ENCODE measurements at regions not wholly inside any gene's neighbourhood (a gene's known extent, or its start where the extent isn't known, plus 50 kb on each side); places are given as distances from the start of the nearest gene placed in this dataset.

DNA sequence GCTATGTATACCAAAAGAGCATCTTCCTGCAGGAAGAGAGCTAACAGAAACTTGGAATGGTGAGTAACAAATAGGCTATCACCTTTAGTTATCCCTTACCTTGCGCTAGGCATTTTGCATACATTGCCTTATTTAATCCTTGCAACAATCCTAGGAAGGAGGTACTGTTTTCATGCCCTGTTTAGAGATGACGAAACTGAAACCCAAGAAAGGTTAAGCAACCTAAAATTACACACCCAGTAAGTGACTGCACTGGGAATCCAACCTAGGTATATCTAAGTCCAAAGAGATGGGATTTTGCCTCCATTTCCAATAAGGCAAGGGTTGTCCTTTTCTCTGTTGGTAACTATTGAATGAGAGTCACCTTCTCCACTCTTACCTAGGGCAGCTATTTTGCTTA lies 144.5 kb downstream of the TM2D1 start:
- ATAC-seq (no peak), DNase-seq (no peak)
- Histone ChIP-seq H3K27me3 (ENCODE audit: control insufficient read depth, insufficient read depth) (no peaks in the 10 kb centered on the region), H3K27ac (ENCODE audit: low read length) (no peak overlapping the region), H3K4me1 (ENCODE audit: control insufficient read depth, insufficient read depth, low read length) (no peaks in the 10 kb centered on the region), H3K4me3 (ENCODE audit: low read length) (no peak overlapping the region), H3K9me3 (ENCODE audit: control insufficient read depth, low read length) (no peaks in the 10 kb centered on the region)
- WGBS, result 93% methylated on average over 2 of the region's 2 CpGs
- intact Hi-C loops (cut with DNase I), result no loop called here

DNA sequence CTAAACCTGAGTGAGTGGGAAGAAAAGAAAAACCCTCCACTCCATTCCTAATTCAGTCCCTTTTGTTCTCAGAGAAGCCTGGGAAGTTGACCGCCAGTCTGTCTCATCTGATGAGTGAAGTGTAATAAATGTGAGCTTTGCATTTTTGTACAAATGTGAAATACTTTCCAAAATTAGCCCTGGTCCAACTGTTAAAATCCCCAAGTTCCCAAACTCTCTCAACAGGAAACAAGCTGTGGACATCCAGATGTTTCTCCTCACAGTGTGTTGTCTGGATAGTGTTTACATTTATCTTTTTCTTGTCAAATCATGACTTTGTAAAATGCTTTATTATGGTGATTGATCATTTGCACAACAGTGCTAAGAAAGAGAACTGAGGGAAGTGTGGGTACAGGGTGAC lies 145.1 kb downstream of the TM2D1 start:
- no peak for DNase-seq
- Histone ChIP-seq H3K27me3 (ENCODE audit: control insufficient read depth, insufficient read depth) (no peaks in the 10 kb centered on the region), H3K4me3 (ENCODE audit: low read length) (no peak overlapping the region), H3K27ac (ENCODE audit: low read length) (no peak overlapping the region), H3K9me3 (ENCODE audit: control insufficient read depth, low read length) (no peaks in the 10 kb centered on the region), H3K4me1 (ENCODE audit: control insufficient read depth, insufficient read depth, low read length) (no peaks in the 10 kb centered on the region)
- 78% methylated on average over 1 of the region's 1 CpG for WGBS
- intact Hi-C loops (cut with DNase I), result no loop called here
- peak in 1 of 2 donors; percentile 22 for ATAC-seq

- no peaks in the 10 kb centered on the region for H3K4me1 ChIP-seq (ENCODE audit: control insufficient read depth, insufficient read depth, low read length)
- 81% methylated on average over 3 of the region's 3 CpGs for WGBS
- H3K4me3 ChIP-seq (ENCODE audit: low read length), result no peak overlapping the region
- H3K27me3 ChIP-seq (ENCODE audit: control insufficient read depth, insufficient read depth), result no peaks in the 10 kb centered on the region
- no peak for DNase-seq
- no peaks in the 10 kb centered on the region for H3K9me3 ChIP-seq (ENCODE audit: control insufficient read depth, low read length)
- ATAC-seq, result no peak
- intact Hi-C loops (cut with DNase I), result no loop called here
- no peak overlapping the region for H3K27ac ChIP-seq (ENCODE audit: low read length)
Observed at GRCh38 chr1:61572046-61572445, 152.9 kb downstream of the TM2D1 start.

GRCh38 chr1:61570191-61570590 lies 154.8 kb downstream of the TM2D1 start:
- no peak for ATAC-seq
- no peaks in the 10 kb centered on the region for H3K4me1 ChIP-seq (ENCODE audit: control insufficient read depth, insufficient read depth, low read length)
- 92% methylated on average over 1 of the region's 1 CpG for WGBS
- no peaks in the 10 kb centered on the region for H3K27me3 ChIP-seq (ENCODE audit: control insufficient read depth, insufficient read depth)
- intact Hi-C loops (cut with DNase I), result no loop called here
- no peak overlapping the region for H3K27ac ChIP-seq (ENCODE audit: low read length)
- no peak for DNase-seq
- H3K9me3 ChIP-seq (ENCODE audit: control insufficient read depth, low read length), result peaks cover 6% of the 10 kb centered on the region
- H3K4me3 ChIP-seq (ENCODE audit: low read length), result no peak overlapping the region

DNA sequence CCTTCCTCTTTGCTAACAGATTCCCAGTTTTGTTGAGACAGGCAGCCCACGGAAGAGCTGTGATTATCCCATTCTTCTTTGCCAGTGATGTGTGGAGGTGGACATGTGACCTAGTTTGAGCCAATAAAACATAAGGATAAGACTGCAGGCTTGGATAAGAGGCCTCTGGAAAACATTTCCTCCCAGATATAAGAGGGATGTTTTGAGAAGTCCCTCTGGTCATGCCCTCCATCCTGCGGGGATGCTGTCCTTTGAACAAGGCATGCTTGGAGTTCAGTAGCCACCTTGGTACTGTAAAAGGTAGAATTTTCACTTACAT lies 155.7 kb downstream of the TM2D1 start:
- peaks cover 6% of the 10 kb centered on the region for H3K9me3 ChIP-seq (ENCODE audit: control insufficient read depth, low read length)
- H3K27ac ChIP-seq (ENCODE audit: low read length), result no peak overlapping the region
- H3K4me3 ChIP-seq (ENCODE audit: low read length), result no peak overlapping the region
- H3K27me3 ChIP-seq (ENCODE audit: control insufficient read depth, insufficient read depth), result no peaks in the 10 kb centered on the region
- WGBS, result 52% methylated on average over 2 of the region's 2 CpGs
- ATAC-seq, result peak; percentile 36 to 43
- DNase-seq, result no peak
- intact Hi-C loops (cut with DNase I), result no loop called here
- no peaks in the 10 kb centered on the region for H3K4me1 ChIP-seq (ENCODE audit: control insufficient read depth, insufficient read depth, low read length)

DNA sequence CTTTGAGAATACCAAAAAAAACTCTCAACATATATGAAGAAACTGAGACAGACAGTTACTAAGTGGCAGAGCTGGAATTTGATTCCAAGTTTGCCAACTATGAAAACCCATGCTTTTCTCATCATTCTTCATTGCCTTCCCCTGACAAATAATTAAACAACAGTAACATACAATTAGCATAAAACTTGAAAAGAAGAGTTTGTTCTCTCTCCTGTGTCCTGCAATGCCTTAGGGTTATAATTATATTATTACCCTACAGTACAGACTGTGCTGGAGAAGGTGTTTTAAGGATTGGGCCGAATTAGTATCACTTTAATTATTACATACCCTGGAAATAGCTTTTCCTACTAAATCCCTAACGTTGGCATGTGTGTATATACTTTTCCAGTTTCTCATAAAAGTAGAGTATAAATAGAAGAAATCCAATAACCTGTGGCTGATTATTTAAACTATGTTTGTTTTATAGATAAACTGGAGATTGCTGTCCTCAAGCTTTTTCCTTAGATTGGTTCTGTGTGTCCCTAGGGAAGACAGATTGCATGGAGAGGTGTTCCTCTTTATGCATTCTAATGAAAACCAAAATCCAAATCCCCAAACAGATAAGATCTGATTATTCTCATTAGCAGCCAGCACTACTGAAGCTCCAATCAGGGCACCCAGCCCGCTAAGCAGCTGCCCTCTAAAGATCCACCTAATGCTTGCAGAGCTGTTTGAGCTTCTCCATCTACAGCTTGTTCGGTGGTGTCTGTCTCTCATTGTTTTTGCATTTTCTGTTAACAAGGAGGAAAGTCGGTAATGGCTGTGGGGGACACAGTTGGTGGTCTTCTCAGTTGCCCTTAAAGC lies 156.3 kb downstream of the TM2D1 start:
- Histone ChIP-seq H3K9me3 (ENCODE audit: control insufficient read depth, low read length) (peaks cover 6% of the 10 kb centered on the region), H3K4me3 (ENCODE audit: low read length) (no peak overlapping the region), H3K4me1 (ENCODE audit: control insufficient read depth, insufficient read depth, low read length) (no peaks in the 10 kb centered on the region), H3K27ac (ENCODE audit: low read length) (no peak overlapping the region), H3K27me3 (ENCODE audit: control insufficient read depth, insufficient read depth) (no peaks in the 10 kb centered on the region)
- WGBS, result 62% methylated on average over 5 of the region's 5 CpGs
- intact Hi-C loops (cut with DNase I), result no loop called here
- ATAC-seq, result no peak
- no peak for DNase-seq

DNA sequence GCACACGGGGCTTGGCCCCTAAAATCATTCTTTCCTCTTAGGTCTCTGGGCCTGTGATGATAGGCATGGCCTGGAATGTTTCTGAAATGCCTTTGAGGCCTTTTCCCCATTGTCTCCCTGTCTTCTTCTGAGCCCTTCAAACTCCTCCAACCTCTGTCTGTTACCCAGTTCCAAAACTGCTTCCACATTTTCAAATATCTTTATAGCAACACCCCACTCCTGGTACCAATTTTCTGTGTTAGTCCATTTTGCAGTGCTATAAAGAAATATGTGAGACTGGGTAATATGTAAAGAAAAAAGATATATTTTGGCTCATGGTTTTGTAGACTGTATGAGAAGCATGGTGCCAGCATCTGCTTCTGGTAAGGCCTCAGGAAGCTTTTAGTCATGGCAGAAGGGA lies 158.8 kb downstream of the TM2D1 start:
- DNase-seq, result no peak
- Histone ChIP-seq H3K27me3 (ENCODE audit: control insufficient read depth, insufficient read depth) (no peaks in the 10 kb centered on the region), H3K27ac (ENCODE audit: low read length) (no peak overlapping the region), H3K9me3 (ENCODE audit: control insufficient read depth, low read length) (peaks cover 6% of the 10 kb centered on the region), H3K4me1 (ENCODE audit: control insufficient read depth, insufficient read depth, low read length) (no peaks in the 10 kb centered on the region), H3K4me3 (ENCODE audit: low read length) (no peak overlapping the region)
- 85% methylated on average over 1 of the region's 1 CpG for whole genome bisulfite sequencing
- intact Hi-C loops (cut with DNase I), result no loop called here
- ATAC-seq, result no peak

GRCh38 chr1:61563611-61564010 lies 161.3 kb downstream of the TM2D1 start:
- H3K9me3 ChIP-seq (ENCODE audit: control insufficient read depth, low read length), result peaks cover 6% of the 10 kb centered on the region
- WGBS, result 77% methylated on average over 2 of the region's 2 CpGs

DNA sequence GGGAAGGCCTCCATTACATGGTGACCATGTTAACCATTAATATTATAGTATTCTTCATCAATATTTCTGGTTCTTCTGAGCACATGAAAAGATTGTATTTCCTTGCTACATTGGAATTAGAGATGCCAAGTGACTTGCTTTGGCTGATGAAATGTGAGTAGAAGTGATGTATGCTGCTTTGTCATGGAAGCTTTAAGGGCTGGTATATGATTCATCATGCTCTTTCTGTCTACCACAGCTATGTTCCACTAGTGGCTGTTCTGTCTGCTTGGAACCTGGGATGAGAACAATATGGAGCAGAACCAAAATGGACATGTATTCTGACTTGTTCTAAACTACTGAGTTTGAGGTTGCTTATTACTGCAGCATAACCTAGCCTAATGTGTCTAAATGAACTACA lies 163.3 kb downstream of the TM2D1 start:
- Histone ChIP-seq H3K27ac (ENCODE audit: low read length) (no peak overlapping the region), H3K4me1 (ENCODE audit: control insufficient read depth, insufficient read depth, low read length) (no peaks in the 10 kb centered on the region), H3K9me3 (ENCODE audit: control insufficient read depth, low read length) (peaks cover 6% of the 10 kb centered on the region), H3K4me3 (ENCODE audit: low read length) (no peak overlapping the region), H3K27me3 (ENCODE audit: control insufficient read depth, insufficient read depth) (no peaks in the 10 kb centered on the region)
- DNase-seq, result no peak
- intact Hi-C loops (cut with DNase I), result no loop called here
- ATAC-seq, result no peak

More at GRCh38 chr1:61563611-61564010, 161.3 kb downstream of the TM2D1 start:
- Histone ChIP-seq H3K4me3 (ENCODE audit: low read length) (no peak overlapping the region), H3K4me1 (ENCODE audit: control insufficient read depth, insufficient read depth, low read length) (no peaks in the 10 kb centered on the region), H3K27me3 (ENCODE audit: control insufficient read depth, insufficient read depth) (no peaks in the 10 kb centered on the region), H3K27ac (ENCODE audit: low read length) (no peak overlapping the region)
- no peak for DNase-seq
- ATAC-seq, result no peak
- intact Hi-C loops (cut with DNase I), result no loop called here

DNA sequence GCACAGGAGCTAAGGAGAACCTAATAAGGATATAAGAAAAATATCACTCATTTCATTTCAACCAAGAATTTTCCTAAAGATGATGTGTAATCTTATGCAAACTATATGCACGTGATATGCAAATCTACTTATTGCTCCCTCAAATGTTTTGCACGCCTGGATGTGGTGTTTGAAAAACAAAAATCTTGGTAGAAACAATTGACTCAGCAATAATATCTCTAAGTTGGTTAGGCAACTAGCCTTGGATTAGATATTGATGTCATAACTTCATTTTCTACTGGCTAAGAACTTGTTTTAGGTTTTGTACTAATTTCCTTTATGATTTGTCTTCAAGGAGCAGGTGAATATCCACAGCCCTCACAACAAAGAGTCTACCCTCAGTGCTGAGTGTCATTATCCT lies 164.6 kb downstream of the TM2D1 start:
- WGBS, result 86% methylated on average over 2 of the region's 2 CpGs
- no peak overlapping the region for H3K27ac ChIP-seq (ENCODE audit: low read length)
- no peaks in the 10 kb centered on the region for H3K9me3 ChIP-seq (ENCODE audit: control insufficient read depth, low read length)
- DNase-seq, result no peak
- no peak overlapping the region for H3K4me3 ChIP-seq (ENCODE audit: low read length)
- no peaks in the 10 kb centered on the region for H3K4me1 ChIP-seq (ENCODE audit: control insufficient read depth, insufficient read depth, low read length)
- no peak for ATAC-seq
- H3K27me3 ChIP-seq (ENCODE audit: control insufficient read depth, insufficient read depth), result no peaks in the 10 kb centered on the region
- intact Hi-C loops (cut with DNase I), result no loop called here

- intact Hi-C loops (cut with DNase I), result no loop called here
- no peak for ATAC-seq
- Histone ChIP-seq H3K9me3 (ENCODE audit: control insufficient read depth, low read length) (no peaks in the 10 kb centered on the region), H3K4me3 (ENCODE audit: low read length) (no peak overlapping the region), H3K4me1 (ENCODE audit: control insufficient read depth, insufficient read depth, low read length) (no peaks in the 10 kb centered on the region), H3K27me3 (ENCODE audit: control insufficient read depth, insufficient read depth) (no peaks in the 10 kb centered on the region), H3K27ac (ENCODE audit: low read length) (no peak overlapping the region)
- no peak for DNase-seq
- WGBS, result 67% methylated on average over 3 of the region's 3 CpGs
Observed at GRCh38 chr1:61556631-61557030, 168.3 kb downstream of the TM2D1 start.

Measured in right cardiac atrium (tissue), 5 donors.